GM19452 (cell line): ENCODE measurements at regions not wholly inside any gene's neighbourhood (a gene's known extent, or its start where the extent isn't known, plus 50 kb on each side); places are given as distances from the start of the nearest gene placed in this dataset.

Experiments
- ATAC-seq: cut with Tn5 transposase; IDR thresholded peaks from one replicate; pipeline ENCODE4 v1.9.1; 2021; ENCODE audit not compliant: unreplicated experiment

DNA sequence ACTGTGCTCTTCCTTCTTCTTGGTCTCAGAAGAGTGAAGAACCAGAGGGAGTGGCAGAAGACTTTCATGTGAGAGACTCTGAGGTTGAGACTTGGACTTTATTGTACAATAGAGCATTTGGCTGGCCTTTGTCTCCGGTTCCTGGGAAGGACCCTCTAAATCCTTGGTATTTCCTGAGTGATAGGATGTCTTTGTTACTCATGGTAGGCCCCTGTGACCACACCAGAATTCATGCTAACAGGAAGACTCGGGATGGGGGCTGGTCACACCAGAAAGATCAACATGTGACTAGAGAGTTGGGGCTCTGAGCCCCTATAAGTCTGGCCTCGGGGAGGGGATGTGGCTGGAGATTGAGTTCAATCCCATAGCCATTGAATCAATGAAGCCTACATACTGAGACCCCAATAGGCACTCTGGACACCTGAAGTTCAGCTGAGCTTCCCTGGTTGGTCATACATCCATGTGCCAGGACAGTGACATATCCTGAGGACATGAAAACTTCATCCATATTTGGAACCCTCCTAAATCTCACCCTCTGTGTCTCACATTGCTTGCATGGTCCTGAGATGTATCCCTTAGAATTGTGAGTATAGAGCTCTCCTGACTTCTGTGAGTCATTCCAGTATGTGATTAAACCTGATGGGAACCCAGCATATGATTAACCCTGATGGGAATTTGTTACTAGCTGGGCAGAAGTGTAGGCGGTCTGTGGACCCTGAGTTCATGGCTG is 201.7 kb downstream of the GADD45G start:
- no peak for ATAC-seq

DNA sequence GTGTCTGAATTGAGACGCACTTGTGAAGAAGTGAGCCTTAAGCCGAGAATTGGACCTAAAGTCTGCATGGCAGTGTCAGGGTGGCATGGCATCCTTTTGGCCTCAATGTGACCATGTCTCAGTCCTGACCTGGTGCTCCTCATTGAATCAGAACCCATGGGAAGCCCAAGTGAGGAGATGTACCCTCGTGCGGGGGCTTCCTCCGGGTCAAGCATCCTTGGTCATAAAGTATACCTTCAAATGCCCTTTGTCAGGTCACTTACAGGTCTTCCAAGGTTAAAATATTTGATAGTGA is 202.2 kb downstream of the GADD45G start:
- ATAC-seq = no peak

DNA sequence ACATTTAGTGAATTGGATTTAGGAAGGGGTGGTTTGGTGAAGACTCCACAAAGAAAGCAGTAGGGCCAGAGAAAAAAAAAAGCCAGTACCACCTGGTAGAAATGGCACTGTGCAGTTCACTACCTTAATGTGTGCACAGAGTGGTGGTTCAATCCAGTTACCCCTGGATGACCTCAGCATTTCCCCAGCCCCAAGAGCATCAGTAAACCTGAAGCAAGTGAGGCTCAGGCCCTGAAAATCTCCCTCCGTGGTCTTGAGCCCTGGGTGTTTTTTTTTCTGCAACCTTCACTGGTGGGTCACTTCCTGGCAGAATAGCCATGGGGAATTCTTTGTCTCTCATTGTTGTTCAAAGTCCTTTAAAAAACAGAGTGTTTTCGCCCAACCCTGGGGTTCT is 202.9 kb downstream of the GADD45G start:
- no peak for ATAC-seq

DNA sequence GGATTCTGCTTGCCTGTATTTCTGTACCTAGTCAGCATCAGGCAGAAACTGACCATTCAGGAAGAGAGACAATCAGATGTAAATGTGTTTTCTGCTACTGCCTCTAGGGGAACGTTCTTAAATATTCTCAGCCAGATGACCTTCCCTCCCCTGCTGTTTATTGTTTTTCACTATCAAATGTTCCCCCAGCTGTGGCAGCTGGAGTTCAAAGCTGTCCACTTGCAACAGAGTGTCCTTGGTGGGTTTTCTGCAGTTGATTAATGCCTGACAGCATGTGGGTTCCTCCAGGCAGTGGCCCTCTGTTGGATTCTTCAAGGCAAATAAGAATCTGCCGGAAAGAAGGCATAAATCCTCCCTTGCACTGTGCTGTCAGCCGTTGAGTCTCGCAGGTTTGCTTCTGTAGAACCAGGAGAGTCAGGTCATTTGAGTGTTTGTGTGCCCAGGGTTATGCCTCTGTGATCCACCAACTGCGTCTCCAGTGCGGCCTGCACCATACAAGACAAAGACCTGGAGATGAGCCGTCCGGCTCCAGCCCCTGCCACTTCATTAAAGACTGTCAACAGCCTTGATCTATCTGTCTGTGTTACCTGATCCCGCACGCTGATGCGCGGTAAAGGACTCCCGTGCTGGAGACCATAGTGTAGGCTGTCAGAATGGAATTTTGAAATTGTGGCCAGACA is 203.4 kb downstream of the GADD45G start:
- no peak for ATAC-seq

DNA sequence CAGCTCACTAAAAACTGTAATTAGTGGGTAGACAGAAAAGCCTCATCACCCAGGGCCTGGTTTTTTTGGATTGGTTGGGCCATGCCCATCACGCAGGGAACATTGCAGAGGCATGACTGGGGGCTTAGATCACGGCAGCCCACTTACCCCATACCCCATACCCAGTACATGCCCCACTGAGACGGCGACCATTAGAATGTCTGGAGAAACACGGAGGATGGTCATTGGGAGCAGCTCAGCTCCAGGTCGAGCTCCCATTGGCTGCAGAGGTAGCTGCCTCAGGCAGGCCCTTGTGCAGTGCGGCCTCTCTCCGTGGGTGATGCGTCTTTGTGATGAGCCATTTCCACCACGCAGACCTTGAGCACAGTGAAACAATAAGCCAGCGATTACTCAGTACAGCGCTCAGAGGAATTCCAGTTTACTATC is 204.0 kb downstream of the GADD45G start:
- no peak for ATAC-seq

DNA sequence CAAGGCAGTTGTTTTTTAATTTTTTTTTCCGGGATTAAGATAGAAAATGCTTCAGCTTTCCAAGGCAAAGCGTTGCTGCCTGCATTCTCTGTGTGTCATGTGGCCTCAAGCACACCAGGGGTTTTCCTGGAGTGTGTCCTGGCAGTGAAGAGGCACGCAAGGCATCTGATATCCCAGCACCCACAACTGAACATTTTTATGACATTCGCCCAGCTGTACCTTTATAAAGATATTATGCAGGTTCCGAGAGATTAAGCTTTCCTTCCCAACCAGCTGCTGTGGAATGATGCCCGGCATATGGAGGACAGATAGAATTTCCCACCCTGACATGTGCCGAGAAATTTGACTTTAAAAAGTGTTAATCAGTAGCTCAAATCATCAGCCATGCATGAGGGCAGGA is 205.6 kb downstream of the GADD45G start:
- ATAC-seq = no peak

DNA sequence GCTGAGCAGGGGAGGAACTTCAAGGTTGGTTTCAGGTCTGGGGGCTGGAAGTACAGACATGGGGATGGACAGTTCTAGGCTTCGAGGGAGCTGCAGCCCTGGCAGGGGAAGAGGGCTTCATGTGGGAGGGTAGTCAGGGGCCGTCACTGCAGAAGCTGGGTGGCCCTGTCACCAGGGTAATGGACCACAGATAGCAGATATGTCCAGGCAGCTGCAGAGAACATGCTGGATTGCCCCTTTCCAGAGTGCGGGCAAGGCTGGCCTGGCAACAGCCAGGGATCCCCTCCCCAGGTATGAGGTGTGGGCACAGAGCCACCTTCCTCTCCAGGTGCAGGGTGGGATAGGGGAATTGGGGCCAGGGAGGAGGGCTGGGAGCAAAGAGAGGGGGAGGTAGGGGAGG is 206.5 kb downstream of the GADD45G start:
- ATAC-seq = no peak

DNA sequence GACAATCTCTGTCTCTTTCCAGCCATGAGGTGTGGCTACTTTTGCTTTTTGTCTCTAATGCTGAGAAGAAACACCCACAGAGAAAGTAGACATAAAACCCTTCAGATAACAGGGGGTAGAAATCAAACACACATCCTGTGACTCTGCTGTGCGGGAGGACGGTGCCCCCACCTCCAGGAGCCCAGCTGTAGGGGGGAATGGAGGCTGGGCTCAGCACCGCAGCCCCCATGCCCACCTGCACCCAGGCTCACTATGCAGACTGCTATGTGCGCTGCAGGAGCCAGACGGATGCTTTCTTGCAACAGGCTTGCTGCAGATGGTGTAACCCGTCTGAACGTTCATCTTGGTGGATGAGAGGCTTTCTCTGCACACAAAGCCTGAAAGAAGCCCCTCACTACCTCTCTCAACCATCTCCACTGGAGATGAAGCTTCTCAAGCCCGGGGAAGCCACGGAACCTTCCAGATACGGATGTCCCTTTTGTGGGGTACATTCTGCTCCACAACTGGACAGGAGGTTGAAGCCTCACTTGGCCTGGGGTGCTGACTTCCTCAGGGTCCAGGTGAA is 207.2 kb downstream of the GADD45G start:
- no peak for ATAC-seq

DNA sequence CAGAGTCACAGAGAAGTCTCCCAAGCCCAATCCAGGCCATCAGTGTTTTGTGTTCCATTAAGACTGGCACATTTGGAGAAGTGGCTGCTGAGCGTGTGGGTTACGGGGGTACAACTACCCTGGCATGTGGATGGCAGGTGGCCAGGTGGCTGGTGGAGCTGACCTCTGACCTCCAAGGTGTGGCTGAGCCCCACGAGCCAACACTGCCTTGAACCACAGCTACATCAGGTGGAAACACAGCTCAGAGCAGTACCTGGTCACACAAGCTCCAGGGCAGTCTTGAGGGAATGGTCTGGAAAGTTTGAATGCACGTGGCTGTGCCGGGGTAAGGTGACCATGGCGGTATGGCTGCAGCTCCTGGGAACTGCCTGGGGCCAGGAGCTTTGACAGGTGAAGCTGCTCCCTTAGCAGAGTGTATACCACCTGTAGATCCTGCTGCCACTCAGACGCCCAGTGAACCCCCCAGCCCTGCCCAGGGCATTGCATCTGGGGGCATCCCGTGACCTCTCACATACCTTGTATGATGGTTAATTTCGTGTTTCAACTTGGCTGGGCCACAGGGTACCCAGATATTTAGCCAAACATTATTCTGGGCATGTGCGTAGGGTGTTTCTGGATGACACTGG is 207.9 kb downstream of the GADD45G start:
- ATAC-seq = no peak

DNA sequence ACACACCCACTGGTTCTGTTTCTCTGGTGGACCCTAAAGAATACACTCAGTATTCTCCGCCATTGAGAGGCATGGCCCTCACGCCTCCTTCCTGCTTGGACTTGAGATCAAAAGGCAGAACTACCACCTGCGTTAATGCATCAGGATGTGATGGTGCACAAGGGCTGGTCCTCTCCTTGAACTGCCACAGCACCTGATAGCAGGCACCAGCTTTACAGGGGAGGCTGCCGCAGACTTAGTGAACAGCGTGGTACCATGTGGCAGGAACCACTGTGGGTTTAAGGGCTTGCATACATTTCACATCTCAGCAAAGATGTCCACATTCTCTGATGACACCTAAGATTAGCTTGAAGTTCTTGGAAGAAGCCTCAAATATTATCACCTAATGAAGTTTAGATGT is 208.7 kb downstream of the GADD45G start:
- ATAC-seq = no peak

DNA sequence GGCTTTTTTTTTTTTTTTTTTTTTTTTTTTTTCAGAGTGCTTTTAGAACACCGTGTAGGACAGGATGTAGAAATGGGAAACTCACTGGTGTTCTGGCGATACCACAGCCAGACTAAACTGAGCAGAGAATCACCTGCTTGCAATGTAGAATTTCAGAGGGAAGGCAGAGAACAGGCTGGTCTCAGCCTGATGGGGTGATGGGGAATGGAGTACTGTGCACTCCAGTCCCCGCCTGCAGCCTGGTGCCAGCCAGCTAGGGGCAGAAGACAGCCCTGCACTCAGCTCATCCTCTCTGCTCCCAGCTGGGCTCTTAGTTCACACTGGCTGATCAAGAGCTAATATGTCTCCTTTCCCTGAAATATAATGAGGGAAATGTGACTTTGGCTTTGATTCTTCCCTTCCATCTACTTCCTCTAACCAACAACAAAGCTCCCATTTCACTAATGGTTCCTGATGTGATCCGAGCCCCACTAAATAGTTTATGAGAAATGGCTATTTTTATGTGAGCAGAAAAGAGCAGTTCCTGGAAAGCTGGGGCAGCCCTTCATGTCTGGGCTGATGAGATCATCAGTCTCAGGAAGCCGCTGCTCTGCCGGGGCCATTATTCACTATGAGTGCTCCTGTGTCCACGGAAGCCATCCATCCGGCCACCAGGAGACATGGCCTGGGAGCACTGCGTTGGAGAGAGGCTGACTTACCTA is 209.7 kb downstream of the GADD45G start:
- ATAC-seq = no peak

DNA sequence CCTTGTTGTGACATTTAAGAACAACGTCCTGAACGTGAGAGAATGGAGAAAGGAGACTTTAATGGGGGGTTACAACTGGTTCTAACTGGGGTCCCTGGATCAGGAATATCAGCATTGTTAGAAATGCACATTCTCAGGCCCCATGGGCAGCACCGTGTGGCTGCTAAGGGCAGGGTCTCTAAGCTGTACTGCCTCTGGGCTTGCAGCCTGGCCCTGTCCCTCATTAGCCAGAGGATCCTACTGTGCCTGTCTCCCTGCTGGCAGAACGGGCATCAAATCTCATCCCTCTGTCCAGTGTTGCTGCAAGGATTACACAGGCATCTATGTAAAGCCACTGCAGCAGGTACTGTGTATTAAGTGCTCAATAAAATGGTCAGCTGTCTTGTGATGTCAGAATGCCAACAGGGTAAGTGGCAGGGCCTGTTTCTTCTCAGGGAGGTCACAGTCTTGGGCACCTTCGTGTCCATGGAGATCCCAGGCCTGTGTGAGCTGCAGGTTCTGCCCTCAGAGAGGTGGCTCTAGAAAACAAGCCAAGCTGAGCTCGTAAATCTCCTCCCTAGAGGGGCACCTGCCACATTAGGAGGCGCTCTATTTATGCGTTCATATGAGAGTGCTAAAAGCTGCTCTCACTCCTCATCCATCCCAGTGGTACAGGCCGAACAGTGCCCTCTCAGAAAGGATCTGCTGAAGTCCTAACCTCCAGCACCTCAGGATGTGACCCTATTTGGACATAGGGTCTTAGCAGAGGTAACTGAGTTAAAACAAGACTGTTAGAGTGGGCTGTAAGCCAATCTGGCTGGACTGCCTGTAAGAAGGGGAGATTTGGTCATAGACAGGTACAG is 210.5 kb downstream of the GADD45G start:
- ATAC-seq = peak; percentile 33

DNA sequence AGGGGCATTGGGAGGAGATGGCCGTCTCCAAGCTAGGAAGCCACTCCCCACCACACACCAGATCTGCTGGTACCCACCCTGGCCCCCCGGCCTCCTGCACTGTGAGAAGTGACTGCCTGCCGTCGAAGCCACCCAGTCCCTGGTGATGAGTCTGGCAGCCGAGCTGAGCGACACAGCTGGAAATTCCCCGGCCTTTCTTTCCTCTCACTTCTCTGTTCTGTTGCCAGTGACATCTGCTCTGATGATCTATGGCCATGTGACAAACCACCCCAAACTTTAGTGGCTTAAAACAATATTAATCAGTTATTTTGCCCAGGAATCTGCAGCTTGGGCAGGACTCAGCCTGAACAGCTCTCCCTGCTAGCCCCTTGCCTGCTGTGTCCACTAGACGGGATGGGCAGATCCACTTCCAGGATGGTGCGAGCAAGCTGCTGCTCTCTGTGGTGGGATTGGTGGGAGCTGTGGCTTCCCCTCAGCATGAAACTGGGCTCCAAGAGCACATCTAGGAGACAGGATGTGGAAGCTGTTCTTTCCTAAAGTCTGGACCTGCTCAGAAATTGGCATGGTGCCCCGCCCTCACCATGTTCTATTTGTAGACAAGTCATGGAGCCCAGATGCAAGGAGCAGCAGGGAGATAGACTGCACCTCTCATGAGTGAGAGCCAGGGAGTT is 211.2 kb downstream of the GADD45G start:
- ATAC-seq = peak; percentile 95

DNA sequence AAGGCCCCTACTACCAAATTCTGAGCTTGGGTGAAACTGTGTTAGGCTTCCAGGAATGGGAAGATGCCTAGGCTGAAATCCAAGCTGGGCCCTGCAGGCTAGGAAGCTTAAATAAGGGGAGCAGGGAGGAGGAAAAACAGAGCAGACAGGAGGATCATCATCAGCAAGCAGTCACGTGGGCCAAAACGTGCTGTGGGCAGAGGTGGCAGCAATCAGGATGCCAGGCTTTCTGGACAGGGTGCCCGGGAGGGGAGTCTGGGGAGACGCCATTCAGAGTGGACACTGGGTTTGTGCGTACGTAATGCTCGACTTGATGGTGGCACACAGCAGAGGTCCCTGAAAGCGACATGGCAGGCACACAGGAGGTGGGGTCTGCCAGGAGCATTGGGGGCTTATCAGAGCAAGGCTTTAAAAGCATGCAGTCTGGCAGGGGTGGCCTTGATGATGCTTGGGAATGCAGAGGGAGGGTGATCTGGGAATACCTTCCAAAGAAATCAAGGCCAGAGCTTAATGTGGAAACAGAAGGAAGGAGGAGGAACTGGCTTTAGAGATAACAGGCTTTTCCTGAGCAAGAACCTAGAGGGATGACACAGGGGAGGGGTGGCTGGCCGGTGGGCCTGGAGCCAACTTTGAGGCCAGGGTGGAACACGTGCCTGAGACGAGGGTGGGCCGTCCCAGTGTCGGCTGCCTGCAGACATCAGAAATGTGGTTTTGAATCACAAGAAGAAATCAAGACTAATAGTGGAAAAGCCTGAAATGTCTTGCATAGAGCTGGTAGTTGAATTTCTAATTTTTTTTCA is 212.5 kb downstream of the GADD45G start:
- no peak for ATAC-seq

DNA sequence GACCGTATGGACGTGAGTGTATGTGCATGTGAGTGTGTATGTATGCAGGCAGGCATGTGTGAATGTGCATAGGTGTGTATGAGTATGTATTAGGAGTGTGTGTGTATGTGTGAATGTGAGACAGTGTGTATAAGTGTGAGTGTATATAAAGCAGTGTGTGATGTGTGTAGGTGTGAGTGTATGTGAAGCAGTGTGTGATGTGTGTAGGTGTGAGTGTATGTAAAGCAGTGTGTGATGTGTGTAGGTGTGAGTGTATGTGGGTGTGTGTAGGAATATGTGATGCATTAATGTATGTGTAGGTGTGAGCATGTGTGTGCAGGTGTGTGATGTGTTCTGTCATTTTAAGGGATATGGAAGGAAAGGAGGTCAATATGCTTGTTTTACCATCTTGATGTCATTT is 215.5 kb downstream of the GADD45G start:
- no peak for ATAC-seq

DNA sequence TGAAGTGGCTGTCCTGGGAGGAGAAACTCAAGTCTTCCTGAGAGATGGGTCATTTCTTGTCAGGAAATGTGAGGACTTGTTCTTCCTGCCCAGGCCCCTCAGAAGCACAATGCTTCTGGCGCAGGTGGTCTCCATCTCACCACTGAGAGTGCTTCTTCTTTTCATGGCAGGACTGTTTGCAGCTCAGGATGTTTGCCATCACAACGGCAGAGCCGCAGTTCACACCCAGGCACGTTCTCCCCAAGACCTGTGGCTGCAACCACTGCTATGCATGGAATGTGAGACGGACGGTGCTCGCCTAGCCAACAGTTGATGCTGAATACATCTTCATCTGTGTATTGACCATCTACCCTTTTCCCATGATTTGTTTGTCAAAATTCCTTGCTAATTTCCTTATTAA is 216.3 kb downstream of the GADD45G start:
- ATAC-seq = no peak

DNA sequence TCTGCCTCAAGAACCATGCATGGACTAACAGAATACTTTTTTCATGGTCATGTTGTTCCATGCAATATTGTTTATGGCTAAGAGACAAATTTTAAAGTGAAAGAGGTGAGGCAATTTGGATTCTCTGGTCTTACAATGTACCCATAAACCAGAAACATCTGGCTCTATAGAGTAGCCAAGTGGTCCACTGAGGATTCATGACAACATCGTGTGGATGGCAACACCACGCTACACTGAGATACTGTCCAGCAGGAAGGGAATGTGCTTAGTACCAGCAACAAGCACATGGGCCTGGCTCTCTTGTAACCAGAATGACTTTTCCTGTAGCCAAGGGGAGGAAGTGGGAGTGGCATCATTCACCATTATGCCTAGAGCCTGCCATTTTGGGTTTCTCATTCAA is 218.2 kb downstream of the GADD45G start:
- ATAC-seq = no peak

DNA sequence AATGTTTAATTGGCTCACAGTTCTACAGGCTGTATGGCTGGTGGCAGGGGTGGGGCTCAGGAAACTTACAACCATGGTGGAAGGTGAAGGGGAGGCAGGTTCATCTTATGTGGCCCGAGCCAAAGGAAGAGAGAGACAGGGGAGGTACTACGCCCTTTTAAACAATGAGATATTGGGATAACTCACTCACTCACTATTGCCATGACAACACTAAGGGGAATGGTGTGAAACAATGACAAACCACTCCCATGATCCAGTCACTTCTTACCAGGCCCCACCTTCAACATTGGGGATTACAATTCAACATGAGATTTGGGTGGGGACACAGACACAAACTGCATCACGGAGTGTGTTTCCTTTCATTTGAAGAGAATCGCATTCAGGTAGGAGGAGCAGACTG is 220.9 kb downstream of the GADD45G start:
- ATAC-seq = no peak

DNA sequence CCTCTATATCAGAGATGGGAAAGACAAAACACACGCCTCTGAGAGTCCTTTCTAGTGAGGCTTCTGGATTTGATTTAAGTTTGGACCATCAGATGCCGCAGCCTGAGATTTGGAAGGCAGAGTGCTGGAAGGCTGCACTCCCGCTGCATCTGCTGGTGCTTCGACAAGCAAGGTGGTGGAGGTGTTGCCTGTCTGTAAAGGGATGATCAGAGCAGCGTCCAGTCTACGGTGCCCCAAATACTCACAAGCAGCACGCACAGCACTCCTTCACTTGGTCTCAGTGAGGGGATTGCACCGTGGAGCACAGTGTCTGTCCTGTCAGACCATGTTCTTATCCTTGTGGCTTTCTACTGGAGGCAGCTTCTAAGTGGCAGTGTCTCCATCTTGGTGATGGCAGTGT is 221.4 kb downstream of the GADD45G start:
- no peak for ATAC-seq
